ENCODE measurements at regions not wholly inside any gene's neighbourhood (a gene's known extent, or its start where the extent isn't known, plus 50 kb on each side); places are given as distances from the start of the nearest gene placed in this dataset.

DNA sequence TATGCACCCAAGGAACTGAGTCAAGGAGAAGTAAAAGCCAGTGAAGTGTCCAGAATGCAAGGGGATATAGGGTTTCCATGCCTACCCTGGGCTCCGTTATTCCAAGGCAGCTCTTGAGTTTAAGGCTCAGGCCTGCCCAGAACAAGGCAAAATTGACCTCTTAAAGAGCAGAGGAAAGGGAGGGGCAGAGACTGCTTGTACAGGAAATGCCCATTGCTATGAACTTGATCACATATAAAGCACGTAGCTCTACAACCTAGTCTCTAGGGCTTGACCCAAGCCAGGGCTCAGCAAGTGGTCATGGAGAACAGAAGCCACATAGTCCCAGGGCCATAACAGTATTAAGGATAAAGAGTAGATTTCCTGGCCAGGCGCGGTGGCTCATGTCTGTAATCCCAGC lies 58.2 kb upstream of the MSN start:
- TF ChIP-seq, protein P1, sequence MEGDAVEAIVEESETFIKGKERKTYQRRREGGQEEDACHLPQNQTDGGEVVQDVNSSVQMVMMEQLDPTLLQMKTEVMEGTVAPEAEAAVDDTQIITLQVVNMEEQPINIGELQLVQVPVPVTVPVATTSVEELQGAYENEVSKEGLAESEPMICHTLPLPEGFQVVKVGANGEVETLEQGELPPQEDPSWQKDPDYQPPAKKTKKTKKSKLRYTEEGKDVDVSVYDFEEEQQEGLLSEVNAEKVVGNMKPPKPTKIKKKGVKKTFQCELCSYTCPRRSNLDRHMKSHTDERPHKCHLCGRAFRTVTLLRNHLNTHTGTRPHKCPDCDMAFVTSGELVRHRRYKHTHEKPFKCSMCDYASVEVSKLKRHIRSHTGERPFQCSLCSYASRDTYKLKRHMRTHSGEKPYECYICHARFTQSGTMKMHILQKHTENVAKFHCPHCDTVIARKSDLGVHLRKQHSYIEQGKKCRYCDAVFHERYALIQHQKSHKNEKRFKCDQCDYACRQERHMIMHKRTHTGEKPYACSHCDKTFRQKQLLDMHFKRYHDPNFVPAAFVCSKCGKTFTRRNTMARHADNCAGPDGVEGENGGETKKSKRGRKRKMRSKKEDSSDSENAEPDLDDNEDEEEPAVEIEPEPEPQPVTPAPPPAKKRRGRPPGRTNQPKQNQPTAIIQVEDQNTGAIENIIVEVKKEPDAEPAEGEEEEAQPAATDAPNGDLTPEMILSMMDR (IDR thresholded peaks at IDR 0.05 in 2 of 3, conservative IDR thresholded peaks at IDR 0.05 in 1 of 3; ENCODE audit: borderline replicate concordance in 1 of 3, insufficient read depth in 1 of 3, low read depth in 2 of 3, low read length in 2 of 3): no peak
- TF ChIP-seq POLR2A (IDR thresholded peaks at IDR 0.05; ENCODE audit: borderline replicate concordance, extremely low read depth, insufficient read depth, insufficient read length): no peak
- TF ChIP-seq EZH2 (IDR thresholded peaks at IDR 0.05): no peak
- TF ChIP-seq POLR2AphosphoS5 (IDR thresholded peaks at IDR 0.05; ENCODE audit: low read depth, low read length): no peak
- no peak for TF ChIP-seq RAD21 (IDR thresholded peaks at IDR 0.05; ENCODE audit: low read depth)
- TF ChIP-seq SIN3A (IDR thresholded peaks at IDR 0.05; ENCODE audit: low read depth): no peak
- TF ChIP-seq, protein P2, sequence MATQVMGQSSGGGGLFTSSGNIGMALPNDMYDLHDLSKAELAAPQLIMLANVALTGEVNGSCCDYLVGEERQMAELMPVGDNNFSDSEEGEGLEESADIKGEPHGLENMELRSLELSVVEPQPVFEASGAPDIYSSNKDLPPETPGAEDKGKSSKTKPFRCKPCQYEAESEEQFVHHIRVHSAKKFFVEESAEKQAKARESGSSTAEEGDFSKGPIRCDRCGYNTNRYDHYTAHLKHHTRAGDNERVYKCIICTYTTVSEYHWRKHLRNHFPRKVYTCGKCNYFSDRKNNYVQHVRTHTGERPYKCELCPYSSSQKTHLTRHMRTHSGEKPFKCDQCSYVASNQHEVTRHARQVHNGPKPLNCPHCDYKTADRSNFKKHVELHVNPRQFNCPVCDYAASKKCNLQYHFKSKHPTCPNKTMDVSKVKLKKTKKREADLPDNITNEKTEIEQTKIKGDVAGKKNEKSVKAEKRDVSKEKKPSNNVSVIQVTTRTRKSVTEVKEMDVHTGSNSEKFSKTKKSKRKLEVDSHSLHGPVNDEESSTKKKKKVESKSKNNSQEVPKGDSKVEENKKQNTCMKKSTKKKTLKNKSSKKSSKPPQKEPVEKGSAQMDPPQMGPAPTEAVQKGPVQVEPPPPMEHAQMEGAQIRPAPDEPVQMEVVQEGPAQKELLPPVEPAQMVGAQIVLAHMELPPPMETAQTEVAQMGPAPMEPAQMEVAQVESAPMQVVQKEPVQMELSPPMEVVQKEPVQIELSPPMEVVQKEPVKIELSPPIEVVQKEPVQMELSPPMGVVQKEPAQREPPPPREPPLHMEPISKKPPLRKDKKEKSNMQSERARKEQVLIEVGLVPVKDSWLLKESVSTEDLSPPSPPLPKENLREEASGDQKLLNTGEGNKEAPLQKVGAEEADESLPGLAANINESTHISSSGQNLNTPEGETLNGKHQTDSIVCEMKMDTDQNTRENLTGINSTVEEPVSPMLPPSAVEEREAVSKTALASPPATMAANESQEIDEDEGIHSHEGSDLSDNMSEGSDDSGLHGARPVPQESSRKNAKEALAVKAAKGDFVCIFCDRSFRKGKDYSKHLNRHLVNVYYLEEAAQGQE (IDR thresholded peaks at IDR 0.05; ENCODE audit: low read depth): no peak
- TF ChIP-seq EZH2phosphoT487 (IDR thresholded peaks at IDR 0.05; ENCODE audit: borderline replicate concordance): no peak
- no peak for TF ChIP-seq ZFX (IDR thresholded peaks at IDR 0.05)
